Memory B cell (primary cell): ENCODE measurements at regions not wholly inside any gene's neighbourhood (a gene's known extent, or its start where the extent isn't known, plus 50 kb on each side); places are given as distances from the start of the nearest gene placed in this dataset.

Source experiments
- ATAC-seq: fragments of 150-1000 bp; cut with Tn5 transposase; 2 replicates; pipeline ENCODE4 v1.10.0; 2021; ENCODE audit warnings: low read depth, mild to moderate bottlenecking, moderate library complexity
- DNase-seq, 2 donors: peaks; one replicate each; pipeline ENCODE4 v3.0.0; 2022; ENCODE audit warnings: low spot score in 2 of 2
- H3K27ac Mint-ChIP-seq: one replicate; pipeline ENCODE4 v1.8.0; 2022; ENCODE audit warnings: mild to moderate bottlenecking, moderate library complexity, mixed read lengths
- H3K27me3 Mint-ChIP-seq: one replicate; pipeline ENCODE4 v1.8.0; 2022; ENCODE audit warnings: mixed read lengths
- H3K36me3 Mint-ChIP-seq: one replicate; pipeline ENCODE4 v1.8.0; 2022; ENCODE audit warnings: mild to moderate bottlenecking, mixed read lengths
- H3K4me1 Mint-ChIP-seq: one replicate; pipeline ENCODE4 v1.8.0; 2022; ENCODE audit warnings: mixed read lengths
- H3K4me3 Mint-ChIP-seq: one replicate; pipeline ENCODE4 v1.8.0; 2022; ENCODE audit warnings: mild to moderate bottlenecking, moderate library complexity, mixed read lengths
- H3K9me3 Mint-ChIP-seq: one replicate; pipeline ENCODE4 v1.8.0; 2022; ENCODE audit warnings: mixed read lengths

GRCh38 chr18:10057894-10058791 is 144.3 kb downstream of the VAPA start:
- no peaks in the 10 kb centered on the region for H3K36me3 Mint-ChIP-seq
- peaks cover 8% of the 10 kb centered on the region for H3K4me1 Mint-ChIP-seq
- H3K27me3 Mint-ChIP-seq = peaks cover 9% of the 10 kb centered on the region
- no peak for DNase-seq
- H3K9me3 Mint-ChIP-seq = no peaks in the 10 kb centered on the region
- H3K4me3 Mint-ChIP-seq = no peak overlapping the region
- H3K27ac Mint-ChIP-seq = no peak overlapping the region
- ATAC-seq = no peak

- no peak for DNase-seq
Observed at GRCh38 chr18:10059610-10060468, 146.0 kb downstream of the VAPA start.

DNA sequence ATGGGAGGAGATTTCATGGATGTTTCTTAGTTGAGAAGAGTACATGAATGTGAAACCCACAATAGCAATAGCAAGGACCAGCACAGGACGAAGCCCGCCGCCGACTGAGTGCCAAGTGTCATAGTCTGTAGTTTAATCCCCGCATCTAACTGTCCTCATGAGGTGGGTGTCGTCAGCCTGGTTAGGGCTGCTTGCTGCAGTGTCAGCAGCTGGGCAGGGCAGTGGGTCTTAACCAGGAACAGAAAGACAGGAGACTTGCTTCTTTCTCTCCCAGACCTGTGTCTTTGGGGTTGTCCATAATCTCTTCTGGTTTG is 146.6 kb downstream of the VAPA start:
- Mint-ChIP-seq H3K36me3 (no peaks in the 10 kb centered on the region), H3K27me3 (peaks cover 9% of the 10 kb centered on the region), H3K4me3 (no peak overlapping the region), H3K27ac (no peak overlapping the region), H3K4me1 (peaks cover 8% of the 10 kb centered on the region), H3K9me3 (no peaks in the 10 kb centered on the region)
- no peak for DNase-seq
- ATAC-seq = no peak

More at GRCh38 chr18:10059610-10060468, 146.0 kb downstream of the VAPA start:
- no peak for ATAC-seq
- H3K9me3 Mint-ChIP-seq = no peaks in the 10 kb centered on the region
- H3K4me3 Mint-ChIP-seq = no peak overlapping the region
- H3K27ac Mint-ChIP-seq = no peak overlapping the region
- peaks cover 8% of the 10 kb centered on the region for H3K4me1 Mint-ChIP-seq
- H3K36me3 Mint-ChIP-seq = no peaks in the 10 kb centered on the region
- peaks cover 9% of the 10 kb centered on the region for H3K27me3 Mint-ChIP-seq

- no peak overlapping the region for H3K27ac Mint-ChIP-seq
- peaks cover 8% of the 10 kb centered on the region for H3K4me1 Mint-ChIP-seq
Observed at GRCh38 chr18:10060841-10061240, 147.0 kb downstream of the VAPA start.

DNA sequence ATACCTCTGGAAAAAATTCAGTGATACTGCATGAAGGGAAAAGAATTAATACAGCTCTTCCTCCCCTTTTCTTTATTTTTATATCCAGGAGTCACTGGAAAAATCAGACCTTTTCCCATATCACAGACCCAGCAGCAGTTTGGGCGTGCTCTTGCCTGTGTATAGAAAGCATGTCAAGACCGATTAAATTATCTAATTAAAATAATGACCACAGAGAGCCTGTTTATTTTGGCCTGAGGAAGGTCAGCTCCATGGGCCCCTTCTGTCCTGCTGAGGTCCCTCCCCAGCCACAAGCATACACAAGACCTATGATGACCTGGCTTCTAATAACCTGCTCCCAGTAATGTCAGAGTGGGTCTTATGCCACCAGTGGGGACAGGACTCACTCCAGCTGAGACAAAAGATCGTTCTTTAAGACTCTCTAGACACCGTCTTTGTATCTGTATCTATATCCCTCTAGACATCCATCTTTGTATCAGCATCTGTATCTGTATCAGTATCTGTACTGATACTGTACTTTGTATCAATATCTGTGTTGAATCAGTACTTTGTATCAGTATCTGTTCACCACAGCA is 147.8 kb downstream of the VAPA start:
- no peaks in the 10 kb centered on the region for H3K9me3 Mint-ChIP-seq
- H3K4me3 Mint-ChIP-seq = no peak overlapping the region
- no peak overlapping the region for H3K27ac Mint-ChIP-seq
- H3K36me3 Mint-ChIP-seq = no peaks in the 10 kb centered on the region
- DNase-seq = no peak
- no peak for ATAC-seq
- peaks cover 8% of the 10 kb centered on the region for H3K4me1 Mint-ChIP-seq
- peaks cover 11% of the 10 kb centered on the region for H3K27me3 Mint-ChIP-seq

More at GRCh38 chr18:10060841-10061240, 147.0 kb downstream of the VAPA start:
- ATAC-seq (no peak), DNase-seq (no peak)
- Mint-ChIP-seq H3K9me3 (no peaks in the 10 kb centered on the region), H3K36me3 (no peaks in the 10 kb centered on the region), H3K4me3 (no peak overlapping the region), H3K27me3 (peaks cover 11% of the 10 kb centered on the region)

- no peaks in the 10 kb centered on the region for H3K9me3 Mint-ChIP-seq
- H3K36me3 Mint-ChIP-seq = no peaks in the 10 kb centered on the region
- H3K4me1 Mint-ChIP-seq = peaks cover 3% of the 10 kb centered on the region
- peaks cover 11% of the 10 kb centered on the region for H3K27me3 Mint-ChIP-seq
- ATAC-seq (no peak), DNase-seq (no peak)
- no peak overlapping the region for H3K4me3 Mint-ChIP-seq
- no peak overlapping the region for H3K27ac Mint-ChIP-seq
Observed at GRCh38 chr18:10062302-10063300, 148.8 kb downstream of the VAPA start.

GRCh38 chr18:10063489-10063888 is 149.7 kb downstream of the VAPA start:
- no peaks in the 10 kb centered on the region for H3K36me3 Mint-ChIP-seq
- ATAC-seq = no peak
- DNase-seq = no peak
- H3K27ac Mint-ChIP-seq = no peak overlapping the region
- H3K4me1 Mint-ChIP-seq = peaks cover 2% of the 10 kb centered on the region
- H3K27me3 Mint-ChIP-seq = peaks cover 11% of the 10 kb centered on the region
- no peak overlapping the region for H3K4me3 Mint-ChIP-seq
- H3K9me3 Mint-ChIP-seq = no peaks in the 10 kb centered on the region

GRCh38 chr18:10064267-10064666 is 150.5 kb downstream of the VAPA start:
- DNase-seq (no peak), ATAC-seq (no peak)
- Mint-ChIP-seq H3K27ac (no peak overlapping the region), H3K27me3 (peaks cover 8% of the 10 kb centered on the region), H3K36me3 (no peaks in the 10 kb centered on the region), H3K9me3 (no peaks in the 10 kb centered on the region), H3K4me3 (no peak overlapping the region), H3K4me1 (peaks cover 2% of the 10 kb centered on the region)

- Mint-ChIP-seq H3K27ac (no peak overlapping the region), H3K4me1 (peaks cover 2% of the 10 kb centered on the region), H3K36me3 (no peaks in the 10 kb centered on the region), H3K9me3 (no peaks in the 10 kb centered on the region), H3K4me3 (no peak overlapping the region), H3K27me3 (peaks cover 8% of the 10 kb centered on the region)
- DNase-seq (no peak), ATAC-seq (no peak)
Observed at GRCh38 chr18:10065296-10065695, 151.5 kb downstream of the VAPA start.

- no peak for ATAC-seq
- H3K4me1 Mint-ChIP-seq = peaks cover under 1% of the 10 kb centered on the region
- no peak for DNase-seq
- no peak overlapping the region for H3K4me3 Mint-ChIP-seq
- peaks cover 4% of the 10 kb centered on the region for H3K27me3 Mint-ChIP-seq
- H3K27ac Mint-ChIP-seq = no peak overlapping the region
- no peaks in the 10 kb centered on the region for H3K36me3 Mint-ChIP-seq
- no peaks in the 10 kb centered on the region for H3K9me3 Mint-ChIP-seq
Observed at GRCh38 chr18:10067670-10068659, 154.1 kb downstream of the VAPA start.

GRCh38 chr18:10068766-10069567 is 155.2 kb downstream of the VAPA start:
- no peak overlapping the region for H3K4me3 Mint-ChIP-seq
- H3K4me1 Mint-ChIP-seq = no peaks in the 10 kb centered on the region
- no peaks in the 10 kb centered on the region for H3K9me3 Mint-ChIP-seq
- H3K36me3 Mint-ChIP-seq = no peaks in the 10 kb centered on the region
- DNase-seq (no peak), ATAC-seq (no peak)
- H3K27me3 Mint-ChIP-seq = peaks cover 2% of the 10 kb centered on the region
- H3K27ac Mint-ChIP-seq = no peak overlapping the region

DNA sequence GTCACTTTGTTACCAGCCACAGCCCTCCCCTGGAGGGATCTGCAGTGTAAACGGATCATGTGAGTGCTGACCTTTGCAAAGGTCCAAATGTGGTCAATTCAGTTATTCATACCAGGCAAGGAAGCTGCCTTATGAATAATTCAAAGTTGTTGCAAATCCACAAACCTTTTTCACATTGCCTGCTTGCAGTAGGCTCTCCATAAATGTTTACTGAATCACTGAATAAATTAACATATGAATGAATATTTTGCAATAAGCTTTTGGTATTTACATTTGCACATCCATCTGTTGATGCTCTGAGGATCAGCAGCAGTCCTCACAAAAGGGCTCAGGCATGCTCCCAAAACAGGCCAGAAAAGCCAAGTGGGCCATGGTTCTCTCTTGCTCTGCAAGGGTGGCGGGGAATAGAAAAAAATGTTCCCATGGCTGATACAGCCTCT is 156.8 kb downstream of the VAPA start:
- no peak for DNase-seq
- ATAC-seq = no peak
- H3K36me3 Mint-ChIP-seq = no peaks in the 10 kb centered on the region
- H3K4me3 Mint-ChIP-seq = no peak overlapping the region
- no peak overlapping the region for H3K27ac Mint-ChIP-seq
- peaks cover 1% of the 10 kb centered on the region for H3K27me3 Mint-ChIP-seq
- no peaks in the 10 kb centered on the region for H3K9me3 Mint-ChIP-seq
- no peaks in the 10 kb centered on the region for H3K4me1 Mint-ChIP-seq
